ENCODE measurements at regions not wholly inside any gene's neighbourhood (a gene's known extent, or its start where the extent isn't known, plus 50 kb on each side); places are given as distances from the start of the nearest gene placed in this dataset.
A peak's percentile ranks its signal among the peaks of the same experiment; 100 is the strongest.
"Not testable (repeated sequence)": the region's sequence is repeated elsewhere in the genome, so short reads cannot be mapped to it uniquely, and the experiment has no call there.

- DNase-seq (ENCODE audit: low read depth): no peak
Measured at GRCh38 chr1:181172082-181172481, 83.6 kb downstream of the IER5 start.

GRCh38 chr1:181173761-181174447 lies 85.4 kb downstream of the IER5 start:
- DNase-seq (ENCODE audit: low read depth): no peak

- DNase-seq (ENCODE audit: low read depth): no peak
Measured at GRCh38 chr1:181174861-181175260, 86.4 kb downstream of the IER5 start.

- no peak for DNase-seq (ENCODE audit: low read depth)
Measured at GRCh38 chr1:181175356-181175910, 86.9 kb downstream of the IER5 start.

GRCh38 chr1:181175955-181176354 lies 87.5 kb downstream of the IER5 start:
- DNase-seq (ENCODE audit: low read depth): no peak

GRCh38 chr1:181178241-181178879 lies 89.9 kb downstream of the IER5 start:
- no peak for DNase-seq (ENCODE audit: low read depth)

GRCh38 chr1:181179279-181179986 lies 90.9 kb downstream of the IER5 start:
- no peak for DNase-seq (ENCODE audit: low read depth)

- peak; percentile 55 for DNase-seq (ENCODE audit: low read depth)
Measured at GRCh38 chr1:181179987-181180365, 91.5 kb downstream of the IER5 start.

GRCh38 chr1:181180407-181181031 lies 92.0 kb downstream of the IER5 start:
- DNase-seq (ENCODE audit: low read depth): no peak

- no peak for DNase-seq (ENCODE audit: low read depth)
Measured at GRCh38 chr1:181181792-181182585, 93.5 kb downstream of the IER5 start.

- DNase-seq (ENCODE audit: low read depth): no peak
Measured at GRCh38 chr1:181184621-181185020, 96.1 kb downstream of the IER5 start.

- no peak for DNase-seq (ENCODE audit: low read depth)
Measured at GRCh38 chr1:181185461-181185860, 97.0 kb downstream of the IER5 start.

- DNase-seq (ENCODE audit: low read depth): not testable (repeated sequence)
Measured at GRCh38 chr1:181186133-181186532, 97.6 kb downstream of the IER5 start.

- no peak for DNase-seq (ENCODE audit: low read depth)
Measured at GRCh38 chr1:181187337-181188126, 99.0 kb downstream of the IER5 start.

- no peak for DNase-seq (ENCODE audit: low read depth)
Measured at GRCh38 chr1:181189245-181189644, 100.7 kb downstream of the IER5 start.

GRCh38 chr1:181189691-181190363 lies 101.3 kb downstream of the IER5 start:
- DNase-seq (ENCODE audit: low read depth): peak; percentile 11

GRCh38 chr1:181190364-181191035 lies 102.0 kb downstream of the IER5 start:
- no peak for DNase-seq (ENCODE audit: low read depth)

GRCh38 chr1:181191494-181192040 lies 103.1 kb downstream of the IER5 start:
- DNase-seq (ENCODE audit: low read depth): no peak

GRCh38 chr1:181192316-181192715 lies 103.8 kb downstream of the IER5 start:
- no peak for DNase-seq (ENCODE audit: low read depth)

Measured in stromal cell of bone marrow (primary cell).